ENCODE measurements at regions not wholly inside any gene's neighbourhood (a gene's known extent, or its start where the extent isn't known, plus 50 kb on each side); places are given as distances from the start of the nearest gene placed in this dataset.

GRCh38 chr13:59584101-59584500 is 579.6 kb downstream of the DIAPH3 start:
- TF ChIP-seq GATA3 (IDR thresholded peaks at IDR 0.05; ENCODE audit: low read depth, low read length) (no peak), GATA2 (IDR thresholded peaks at IDR 0.05; ENCODE audit: low read depth, low read length) (no peak)

All from SH-SY5Y (cell line).